ENCODE measurements at regions not wholly inside any gene's neighbourhood (a gene's known extent, or its start where the extent isn't known, plus 50 kb on each side); places are given as distances from the start of the nearest gene placed in this dataset.

DNA sequence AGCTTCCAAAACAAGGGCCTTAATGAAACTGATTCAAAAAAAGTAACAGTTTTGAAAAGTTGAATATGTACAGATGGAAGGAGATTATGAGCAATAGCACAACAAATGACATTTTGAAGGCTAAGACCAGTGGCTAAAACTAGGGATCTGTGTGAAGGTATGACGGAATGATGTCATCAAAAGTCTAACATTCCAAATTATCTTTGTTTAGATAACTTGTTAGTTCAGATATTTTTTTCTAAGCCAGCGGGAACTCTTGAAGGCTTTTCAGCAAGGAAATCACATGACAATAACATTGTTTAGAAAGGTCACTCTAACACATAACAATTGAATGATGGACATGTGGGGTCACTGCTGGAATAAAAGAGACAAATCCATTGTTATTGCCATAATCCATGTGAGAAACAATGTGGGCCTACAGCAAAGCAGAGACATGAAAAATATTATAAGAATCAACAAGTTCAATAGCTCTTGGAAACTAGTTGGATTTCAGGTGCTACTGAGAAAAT, 260.5 kb downstream of the CASP12 start:
- TF ChIP-seq, protein P1, sequence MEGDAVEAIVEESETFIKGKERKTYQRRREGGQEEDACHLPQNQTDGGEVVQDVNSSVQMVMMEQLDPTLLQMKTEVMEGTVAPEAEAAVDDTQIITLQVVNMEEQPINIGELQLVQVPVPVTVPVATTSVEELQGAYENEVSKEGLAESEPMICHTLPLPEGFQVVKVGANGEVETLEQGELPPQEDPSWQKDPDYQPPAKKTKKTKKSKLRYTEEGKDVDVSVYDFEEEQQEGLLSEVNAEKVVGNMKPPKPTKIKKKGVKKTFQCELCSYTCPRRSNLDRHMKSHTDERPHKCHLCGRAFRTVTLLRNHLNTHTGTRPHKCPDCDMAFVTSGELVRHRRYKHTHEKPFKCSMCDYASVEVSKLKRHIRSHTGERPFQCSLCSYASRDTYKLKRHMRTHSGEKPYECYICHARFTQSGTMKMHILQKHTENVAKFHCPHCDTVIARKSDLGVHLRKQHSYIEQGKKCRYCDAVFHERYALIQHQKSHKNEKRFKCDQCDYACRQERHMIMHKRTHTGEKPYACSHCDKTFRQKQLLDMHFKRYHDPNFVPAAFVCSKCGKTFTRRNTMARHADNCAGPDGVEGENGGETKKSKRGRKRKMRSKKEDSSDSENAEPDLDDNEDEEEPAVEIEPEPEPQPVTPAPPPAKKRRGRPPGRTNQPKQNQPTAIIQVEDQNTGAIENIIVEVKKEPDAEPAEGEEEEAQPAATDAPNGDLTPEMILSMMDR (IDR thresholded peaks at IDR 0.05; ENCODE audit: low read depth, low read length) = no peak
- TF ChIP-seq EZH2phosphoT487 (IDR thresholded peaks at IDR 0.05; ENCODE audit: low read depth) = no peak
- no peak overlapping the region for H3K9ac ChIP-seq (ENCODE audit: low read length)

DNA sequence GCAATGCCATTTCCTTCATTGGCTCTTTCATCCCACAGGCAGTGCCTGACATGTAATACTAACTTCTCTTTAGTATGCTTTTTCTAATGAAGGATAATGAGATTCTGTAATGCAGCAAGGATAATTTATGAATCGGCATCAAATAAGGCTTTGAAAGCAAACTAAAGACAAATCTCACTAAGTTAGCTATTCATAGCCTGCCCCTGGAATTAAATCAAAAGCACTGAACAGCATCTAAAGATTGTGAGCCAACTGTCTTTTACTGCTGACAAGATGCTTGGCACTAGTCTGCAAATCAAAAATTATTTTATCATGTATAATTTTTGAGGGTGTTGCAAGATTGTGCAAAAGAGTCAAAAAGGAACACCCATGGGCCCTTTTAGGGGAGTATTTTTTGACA, 265.0 kb downstream of the CASP12 start:
- H3K4me2 ChIP-seq (ENCODE audit: low read length) = no peak overlapping the region
- no peaks in the 10 kb centered on the region for H4K20me1 ChIP-seq (ENCODE audit: insufficient read depth, low read length)
- TF ChIP-seq, protein P1 (IDR thresholded peaks at IDR 0.05; ENCODE audit: low read depth, low read length) = no peak
- TF ChIP-seq EZH2phosphoT487 (IDR thresholded peaks at IDR 0.05; ENCODE audit: low read depth) = no peak
- no peak overlapping the region for H3K4me3 ChIP-seq (ENCODE audit: low read length)
- H3K79me2 ChIP-seq (ENCODE audit: low read length) = no peaks in the 10 kb centered on the region
- no peak overlapping the region for H2AFZ ChIP-seq (ENCODE audit: low read depth, low read length)
- H3K4me1 ChIP-seq (ENCODE audit: low read length) = no peaks in the 10 kb centered on the region
- H3K9me3 ChIP-seq (ENCODE audit: insufficient read depth, low read length) = no peaks in the 10 kb centered on the region
- H3K27ac ChIP-seq (ENCODE audit: low read length) = no peak overlapping the region
- H3K36me3 ChIP-seq (replicated peaks; ENCODE audit: low read depth, low read length) = no peaks in the 10 kb centered on the region
- H3K9ac ChIP-seq (ENCODE audit: low read length) = no peak overlapping the region
- H3K27me3 ChIP-seq (ENCODE audit: low read depth, low read length) = no peaks in the 10 kb centered on the region

More for the DNA sequence above, 260.5 kb downstream of the CASP12 start:
- H3K4me3 ChIP-seq (ENCODE audit: low read length) = no peak overlapping the region
- no peak overlapping the region for H3K27ac ChIP-seq (ENCODE audit: low read length)
- no peaks in the 10 kb centered on the region for H3K79me2 ChIP-seq (ENCODE audit: low read length)
- H3K9me3 ChIP-seq (ENCODE audit: insufficient read depth, low read length) = no peaks in the 10 kb centered on the region
- no peaks in the 10 kb centered on the region for H3K4me1 ChIP-seq (ENCODE audit: low read length)
- no peaks in the 10 kb centered on the region for H3K36me3 ChIP-seq (replicated peaks; ENCODE audit: low read depth, low read length)
- no peaks in the 10 kb centered on the region for H3K27me3 ChIP-seq (ENCODE audit: low read depth, low read length)
- H4K20me1 ChIP-seq (ENCODE audit: insufficient read depth, low read length) = no peaks in the 10 kb centered on the region
- H3K4me2 ChIP-seq (ENCODE audit: low read length) = no peak overlapping the region
- no peak overlapping the region for H2AFZ ChIP-seq (ENCODE audit: low read depth, low read length)

DNA sequence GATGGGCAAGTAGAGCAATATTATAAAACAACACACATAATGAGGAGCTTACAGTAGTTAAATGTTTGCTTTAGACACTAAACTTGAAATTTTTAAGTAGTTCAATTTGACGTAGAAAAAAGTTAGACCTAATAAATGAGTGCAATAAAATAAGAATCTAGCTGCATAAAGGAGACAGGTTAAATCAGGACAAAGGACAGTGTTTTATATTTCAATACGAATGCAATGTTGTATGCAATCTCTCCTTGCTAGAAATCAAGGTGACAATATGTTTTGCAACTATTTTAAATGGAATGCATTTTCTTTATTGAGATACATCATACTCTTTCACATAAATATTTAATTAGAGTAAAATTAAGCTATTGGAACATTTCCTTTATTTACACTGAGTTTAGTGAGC, 267.9 kb downstream of the CASP12 start:
- no peaks in the 10 kb centered on the region for H3K36me3 ChIP-seq (replicated peaks; ENCODE audit: low read depth, low read length)
- no peak overlapping the region for H3K4me2 ChIP-seq (ENCODE audit: low read length)
- no peaks in the 10 kb centered on the region for H3K9me3 ChIP-seq (ENCODE audit: insufficient read depth, low read length)
- no peaks in the 10 kb centered on the region for H3K27me3 ChIP-seq (ENCODE audit: low read depth, low read length)
- no peaks in the 10 kb centered on the region for H3K4me1 ChIP-seq (ENCODE audit: low read length)
- no peaks in the 10 kb centered on the region for H4K20me1 ChIP-seq (ENCODE audit: insufficient read depth, low read length)
- TF ChIP-seq, protein P1 (IDR thresholded peaks at IDR 0.05; ENCODE audit: low read depth, low read length) = no peak
- TF ChIP-seq EZH2phosphoT487 (IDR thresholded peaks at IDR 0.05; ENCODE audit: low read depth) = no peak
- no peak overlapping the region for H3K4me3 ChIP-seq (ENCODE audit: low read length)
- H3K27ac ChIP-seq (ENCODE audit: low read length) = no peak overlapping the region
- no peak overlapping the region for H3K9ac ChIP-seq (ENCODE audit: low read length)
- H3K79me2 ChIP-seq (ENCODE audit: low read length) = no peaks in the 10 kb centered on the region
- H2AFZ ChIP-seq (ENCODE audit: low read depth, low read length) = no peak overlapping the region

DNA sequence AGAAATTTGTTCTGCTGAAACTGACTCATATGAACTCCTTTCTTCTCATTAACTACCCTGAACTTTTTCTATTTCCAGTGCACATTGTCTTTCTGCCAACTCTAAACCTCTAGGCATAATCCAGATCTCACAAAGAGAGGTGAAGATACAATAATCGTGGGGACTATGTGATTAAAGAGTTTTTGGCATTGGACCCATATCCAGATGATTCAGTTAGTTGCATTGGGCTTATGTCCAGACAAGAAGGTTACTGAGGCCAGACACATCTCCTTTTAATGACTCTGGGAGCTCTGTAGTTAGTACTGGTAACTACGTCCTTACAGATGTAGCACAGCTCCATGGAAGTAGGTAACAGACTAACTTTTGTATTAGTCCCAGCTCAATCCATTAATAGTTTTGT, 273.0 kb downstream of the CASP12 start:
- Histone ChIP-seq H3K4me2 (ENCODE audit: low read length) (no peak overlapping the region), H3K9ac (ENCODE audit: low read length) (no peak overlapping the region), H3K79me2 (ENCODE audit: low read length) (no peaks in the 10 kb centered on the region), H2AFZ (ENCODE audit: low read depth, low read length) (no peak overlapping the region), H3K36me3 (replicated peaks; ENCODE audit: low read depth, low read length) (no peaks in the 10 kb centered on the region), H3K9me3 (ENCODE audit: insufficient read depth, low read length) (no peaks in the 10 kb centered on the region), H3K4me3 (ENCODE audit: low read length) (no peak overlapping the region), H3K27me3 (ENCODE audit: low read depth, low read length) (no peaks in the 10 kb centered on the region), H3K27ac (ENCODE audit: low read length) (no peak overlapping the region), H3K4me1 (ENCODE audit: low read length) (peaks cover 3% of the 10 kb centered on the region; the same call in 1 of the 2 replicates), H4K20me1 (ENCODE audit: insufficient read depth, low read length) (no peaks in the 10 kb centered on the region)
- TF ChIP-seq, protein P1 (IDR thresholded peaks at IDR 0.05; ENCODE audit: low read depth, low read length) = no peak
- no peak for TF ChIP-seq EZH2phosphoT487 (IDR thresholded peaks at IDR 0.05; ENCODE audit: low read depth)

All from OCI-LY3 (cell line).